ENCODE measurements at regions not wholly inside any gene's neighbourhood (a gene's known extent, or its start where the extent isn't known, plus 50 kb on each side); places are given as distances from the start of the nearest gene placed in this dataset.
A peak's percentile ranks its signal among the peaks of the same experiment; 100 is the strongest.

DNA sequence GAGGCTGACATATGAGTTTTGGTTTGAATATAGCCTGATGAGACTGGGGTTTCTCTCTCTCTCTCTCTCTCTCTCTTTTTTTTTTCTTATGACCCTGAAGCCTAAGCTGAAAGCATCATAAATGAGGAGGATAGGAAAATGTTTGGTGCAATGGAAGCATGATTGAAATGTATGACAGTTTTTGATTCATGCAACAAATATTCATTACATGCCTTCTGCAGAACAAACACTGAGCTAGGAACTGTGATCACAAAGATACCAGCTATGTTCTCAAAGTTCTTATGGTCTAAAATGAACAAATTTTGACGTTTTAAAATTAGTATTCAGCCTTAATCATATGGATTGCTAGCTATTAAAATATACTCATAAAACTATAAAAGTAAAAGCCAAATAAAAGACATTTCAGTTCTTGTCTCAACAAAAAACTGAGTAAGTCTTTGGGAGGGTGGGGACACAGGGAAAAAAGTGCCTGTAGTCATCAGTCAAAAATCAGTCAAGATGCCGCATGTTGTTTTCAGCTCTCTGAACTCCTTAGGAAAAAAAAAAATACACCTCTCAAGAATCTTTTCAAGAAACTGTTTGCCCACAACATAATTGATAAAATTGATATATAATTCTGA lies 57.2 kb downstream of the NKX6-1 start:
- DNase-seq: no peak

DNA sequence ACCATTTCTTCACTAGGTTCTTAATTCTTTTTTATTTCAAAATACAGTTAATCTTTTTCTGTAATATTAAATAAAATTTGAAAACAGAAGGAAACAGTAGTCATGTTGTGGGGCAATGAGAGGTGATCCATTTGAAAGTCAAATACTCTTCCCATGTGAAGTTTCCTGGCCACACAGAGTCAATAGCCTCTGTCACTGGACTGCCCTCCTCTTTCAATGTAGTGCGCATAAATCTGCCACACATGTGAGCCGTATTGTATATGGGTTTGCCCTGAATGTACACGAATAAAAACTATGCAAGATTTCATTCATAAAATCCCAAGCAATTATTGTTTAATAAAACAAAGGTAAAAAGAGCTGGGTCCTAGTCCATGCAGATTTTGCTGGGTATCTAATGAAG lies 59.1 kb downstream of the NKX6-1 start:
- no peak for DNase-seq

DNA sequence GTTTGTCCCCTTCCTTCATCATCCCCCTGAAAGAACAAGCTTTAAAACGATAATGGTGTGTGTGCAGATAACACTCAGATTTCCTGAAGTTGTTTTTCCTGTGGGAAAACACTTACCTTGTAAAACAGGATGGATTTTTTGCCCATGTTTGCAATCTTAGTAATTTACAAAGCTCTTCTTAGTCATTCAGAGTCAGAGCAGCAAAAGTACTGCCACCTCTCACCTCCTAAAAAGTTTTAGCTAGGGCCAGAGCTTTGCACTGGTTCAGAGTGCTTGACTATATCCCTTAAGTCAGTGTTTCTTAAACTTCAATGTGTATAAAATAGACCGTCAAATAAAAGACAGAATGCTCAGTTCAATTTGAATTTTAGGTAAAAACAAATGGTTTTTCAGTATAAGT lies 62.3 kb downstream of the NKX6-1 start:
- DNase-seq: no peak

DNA sequence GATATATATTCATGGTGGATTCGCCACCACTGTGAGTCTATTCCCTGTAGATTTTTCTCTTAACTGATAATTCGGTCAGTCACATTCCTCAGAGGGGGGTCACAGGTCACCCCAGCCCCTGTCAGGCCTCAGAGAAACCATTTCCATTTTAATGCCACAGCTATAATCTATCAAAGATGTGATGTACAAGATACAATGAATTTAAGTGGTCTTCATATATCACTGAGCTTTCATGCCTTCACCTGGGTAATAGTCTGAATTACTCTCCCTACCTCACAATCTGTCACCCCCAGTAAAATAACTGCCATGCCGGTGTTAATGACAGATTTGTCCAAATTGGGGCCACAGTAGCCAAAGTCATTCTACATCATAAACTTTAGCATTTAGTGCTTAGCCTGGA lies 64.7 kb downstream of the NKX6-1 start:
- no peak for DNase-seq

DNA sequence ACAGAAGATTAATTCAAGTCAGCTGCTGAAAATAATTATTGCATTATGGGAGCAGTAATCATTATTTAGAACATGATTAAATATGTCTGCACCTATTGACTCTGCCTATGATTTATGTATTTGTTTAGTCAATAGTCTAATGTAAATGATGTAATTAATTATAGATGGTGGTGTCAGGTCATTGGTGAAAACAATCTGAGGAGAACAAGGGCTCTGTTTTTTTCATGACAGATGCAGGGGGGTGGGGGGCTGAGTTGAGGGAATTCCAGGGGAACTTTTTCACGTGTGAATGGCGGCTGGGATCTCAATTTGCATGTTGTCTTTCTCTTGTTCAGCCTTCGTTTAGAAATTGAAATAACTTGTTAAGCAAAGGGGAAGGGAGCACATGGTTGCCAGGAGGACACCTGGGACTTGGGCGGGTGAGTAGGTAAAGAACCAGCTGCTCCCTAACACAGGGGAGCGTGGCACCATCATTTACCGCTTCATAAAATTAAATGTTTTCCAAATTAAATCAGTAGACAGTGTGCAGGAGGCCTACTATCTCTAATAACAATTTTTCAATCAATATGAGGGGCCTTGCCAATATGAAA lies 65.4 kb downstream of the NKX6-1 start:
- DNase-seq: no peak

DNA sequence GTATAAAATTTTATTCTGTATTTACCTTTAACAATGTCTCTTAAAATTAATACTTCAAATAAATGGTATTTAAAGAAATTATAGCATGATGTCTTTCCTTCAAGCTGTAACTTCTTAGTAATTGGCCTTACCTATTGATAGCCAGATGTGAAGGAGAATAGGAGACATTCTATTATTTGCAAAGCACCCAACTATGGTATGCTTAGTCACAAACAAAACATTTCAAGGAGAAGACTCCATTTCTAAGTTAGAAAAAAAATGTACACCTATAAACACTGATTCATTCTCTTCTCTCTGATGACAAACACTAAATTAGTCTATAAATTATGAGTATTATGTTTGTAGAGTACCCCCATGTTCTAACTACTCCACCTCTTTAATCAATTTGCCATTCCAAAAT lies 66.4 kb downstream of the NKX6-1 start:
- no peak for DNase-seq

DNA sequence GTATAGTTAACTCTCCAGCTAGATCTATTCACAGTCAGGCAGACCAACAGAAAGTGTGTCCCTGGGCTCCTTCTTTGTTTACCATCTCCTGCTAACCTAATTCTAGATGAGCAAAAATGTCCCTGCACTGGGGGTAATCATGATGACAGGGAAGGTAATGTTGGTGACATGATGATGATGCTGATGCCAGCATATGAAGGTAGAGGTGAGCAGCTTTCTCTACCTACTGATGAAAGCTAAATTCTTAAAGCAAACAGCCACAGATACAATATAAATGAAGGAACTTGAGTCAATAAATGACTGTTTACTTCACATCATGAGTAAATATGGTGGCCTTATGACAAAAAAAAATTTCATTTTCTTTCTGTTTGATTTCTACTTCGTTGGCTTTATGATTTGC lies 78.5 kb downstream of the NKX6-1 start:
- no peak for DNase-seq

DNA sequence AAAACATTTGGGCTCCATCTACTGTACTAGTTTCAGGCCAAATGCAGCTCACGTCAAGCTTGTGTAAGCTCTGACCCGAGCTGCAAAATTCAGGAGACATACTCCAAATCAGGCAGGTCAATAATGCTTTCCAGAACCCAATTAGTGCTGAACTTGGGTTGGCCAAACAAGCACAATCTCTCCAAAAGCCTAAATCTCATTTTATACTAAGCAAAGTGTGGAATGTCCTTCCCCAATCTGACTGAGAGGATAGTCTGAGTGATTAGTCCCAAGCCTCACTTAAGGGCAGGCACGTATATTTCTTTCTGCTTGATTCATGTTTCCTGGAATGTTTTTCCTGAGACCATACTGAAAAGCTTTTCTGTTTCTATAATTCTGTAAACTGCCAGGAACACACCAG lies 79.9 kb downstream of the NKX6-1 start:
- no peak for DNase-seq

DNA sequence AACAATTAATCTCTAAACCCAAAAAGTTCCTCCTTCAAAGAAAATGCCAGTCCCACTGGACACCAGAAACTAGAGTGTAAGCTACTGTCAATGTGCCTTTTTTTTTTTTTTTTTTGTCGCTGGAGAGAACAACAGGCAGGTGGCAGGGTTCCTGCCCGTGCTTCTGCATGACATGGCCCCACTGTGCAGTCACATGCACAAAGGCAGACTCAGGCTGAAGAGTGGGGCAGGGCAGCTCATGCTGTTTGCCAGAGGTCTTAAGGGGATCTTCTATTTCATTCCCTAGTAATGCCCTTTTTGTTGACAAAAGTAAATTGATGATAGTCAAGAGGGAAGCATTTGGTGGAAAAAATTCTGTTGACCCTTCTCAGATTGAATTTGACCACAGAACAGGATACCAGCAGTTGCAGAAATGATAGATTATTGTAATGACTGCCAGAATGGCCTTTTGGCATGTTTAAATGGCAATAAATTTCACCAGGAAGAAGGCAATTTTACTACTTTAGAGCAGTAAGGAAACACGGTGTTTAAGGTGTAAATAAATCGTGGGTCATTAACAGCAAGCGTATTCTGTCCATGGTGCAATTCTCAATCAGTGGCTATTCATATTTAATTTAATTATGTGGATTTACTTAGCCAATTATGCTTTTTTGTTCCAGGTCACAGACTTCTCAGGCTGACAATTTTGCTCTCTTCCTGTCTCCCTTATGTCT lies 80.9 kb downstream of the NKX6-1 start:
- DNase-seq: no peak

DNA sequence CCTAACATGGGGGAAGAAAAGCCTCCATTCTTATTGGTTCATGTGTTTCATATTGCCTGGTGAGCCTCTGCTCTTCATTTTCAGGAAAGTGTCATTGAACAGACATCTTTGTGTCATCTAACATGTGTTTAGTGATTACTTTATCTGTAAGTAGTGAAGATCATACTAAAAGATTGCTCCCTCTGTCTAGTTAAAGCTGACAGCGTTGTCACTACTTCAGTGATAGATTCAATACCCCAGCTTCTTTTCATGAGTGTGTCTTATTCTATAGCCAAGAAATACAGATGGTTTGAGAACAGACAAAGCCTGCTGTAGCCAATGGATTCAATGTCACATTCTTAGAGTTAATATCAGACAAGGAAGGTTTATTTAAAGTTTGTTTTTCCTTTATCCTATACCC lies 85.1 kb downstream of the NKX6-1 start:
- no peak for DNase-seq

DNA sequence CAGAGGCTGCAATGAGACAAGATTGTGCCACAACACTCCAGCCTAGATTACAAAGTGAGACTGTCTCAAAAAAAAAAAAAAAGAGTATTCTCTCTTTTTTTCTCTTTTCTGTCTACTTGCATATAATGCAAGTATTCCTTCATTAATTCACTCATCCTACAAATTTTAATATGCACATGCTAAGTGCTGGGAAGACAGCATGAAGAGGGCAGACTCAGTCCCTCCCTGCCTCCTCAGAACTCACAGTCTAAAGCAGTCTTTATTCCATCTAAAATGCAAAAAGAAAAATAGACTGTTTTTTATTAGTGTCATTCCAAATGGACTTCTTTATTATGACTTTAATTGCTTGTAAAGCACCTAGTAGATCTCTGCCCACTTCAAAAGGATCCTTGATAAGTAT lies 85.6 kb downstream of the NKX6-1 start:
- no peak for DNase-seq

DNA sequence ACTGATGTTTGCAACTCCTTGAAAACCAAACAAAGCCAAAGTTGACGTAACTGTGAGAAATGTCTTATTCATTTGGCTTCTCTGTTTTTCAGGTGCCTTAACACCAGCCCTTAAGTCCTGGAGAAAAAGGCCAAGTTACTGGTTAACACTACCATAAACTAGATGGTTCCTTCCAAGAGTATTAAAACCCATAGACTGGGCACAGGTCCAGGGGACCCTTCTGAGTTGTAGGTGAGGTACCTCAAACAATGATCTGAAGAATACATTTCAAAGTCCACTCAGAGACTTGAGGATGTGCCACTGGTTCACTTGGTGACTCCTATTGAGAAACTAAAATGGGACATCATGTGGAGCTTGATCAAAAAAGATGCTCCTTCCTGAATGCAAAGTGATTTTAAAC lies 87.0 kb downstream of the NKX6-1 start:
- DNase-seq: no peak

DNA sequence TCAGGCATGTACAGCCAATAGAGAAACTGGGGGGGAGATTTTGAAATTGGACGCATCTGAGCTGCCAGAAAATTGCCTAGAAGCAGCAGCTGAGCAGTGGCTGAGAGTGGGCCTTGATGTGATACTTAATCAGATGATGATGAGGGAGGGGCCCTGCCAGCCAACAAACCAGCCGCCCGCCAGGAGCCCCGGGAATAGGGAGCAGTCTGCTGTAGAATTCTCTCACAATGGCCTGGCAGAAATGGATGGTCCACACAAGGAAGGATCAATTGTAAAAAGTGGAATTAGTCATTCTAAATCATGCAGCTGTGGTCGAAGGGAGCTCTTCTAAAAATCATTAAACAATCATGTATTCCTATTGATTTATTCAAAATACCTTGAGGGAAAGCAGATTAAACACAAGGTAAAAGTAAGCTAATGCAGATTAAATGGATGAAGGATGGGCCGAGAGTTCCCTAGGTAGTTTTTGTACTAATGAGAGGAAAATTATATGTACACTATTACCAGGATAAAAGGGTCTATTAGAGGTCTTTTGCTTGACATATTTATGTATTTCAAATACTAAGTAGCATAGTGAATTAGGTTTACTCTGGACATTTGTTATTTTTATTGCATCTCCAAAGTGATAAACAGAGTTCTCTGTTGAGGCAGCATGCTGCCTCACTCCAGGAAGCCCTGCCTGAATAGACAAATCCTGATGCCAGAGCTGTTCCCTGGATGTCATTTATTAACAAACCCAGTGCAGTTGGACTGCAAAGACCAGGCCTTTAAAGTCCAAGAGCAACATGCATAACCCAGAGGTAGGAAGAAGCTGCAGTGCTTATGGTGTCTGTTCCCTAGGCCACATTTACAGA lies 91.3 kb downstream of the NKX6-1 start:
- DNase-seq: no peak

DNA sequence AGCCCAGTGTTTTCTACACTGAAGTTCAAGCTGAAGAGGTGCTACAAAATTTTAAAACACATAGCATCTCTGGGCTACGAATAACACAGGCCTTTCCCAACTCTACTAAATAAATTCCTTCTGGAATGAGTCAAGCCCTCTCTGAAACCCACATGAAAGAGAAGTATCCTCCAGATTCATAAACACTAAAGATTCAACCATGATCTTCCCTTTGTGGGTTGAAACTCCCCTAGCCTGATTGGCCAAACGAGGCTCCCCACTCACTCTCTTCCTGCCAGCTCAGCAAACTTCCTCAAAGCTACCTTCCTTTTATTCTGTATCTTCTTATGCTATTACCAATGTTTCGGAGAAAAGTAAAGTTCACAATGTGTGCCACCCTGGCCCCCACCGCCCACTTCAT lies 95.4 kb downstream of the NKX6-1 start:
- no peak for DNase-seq

DNA sequence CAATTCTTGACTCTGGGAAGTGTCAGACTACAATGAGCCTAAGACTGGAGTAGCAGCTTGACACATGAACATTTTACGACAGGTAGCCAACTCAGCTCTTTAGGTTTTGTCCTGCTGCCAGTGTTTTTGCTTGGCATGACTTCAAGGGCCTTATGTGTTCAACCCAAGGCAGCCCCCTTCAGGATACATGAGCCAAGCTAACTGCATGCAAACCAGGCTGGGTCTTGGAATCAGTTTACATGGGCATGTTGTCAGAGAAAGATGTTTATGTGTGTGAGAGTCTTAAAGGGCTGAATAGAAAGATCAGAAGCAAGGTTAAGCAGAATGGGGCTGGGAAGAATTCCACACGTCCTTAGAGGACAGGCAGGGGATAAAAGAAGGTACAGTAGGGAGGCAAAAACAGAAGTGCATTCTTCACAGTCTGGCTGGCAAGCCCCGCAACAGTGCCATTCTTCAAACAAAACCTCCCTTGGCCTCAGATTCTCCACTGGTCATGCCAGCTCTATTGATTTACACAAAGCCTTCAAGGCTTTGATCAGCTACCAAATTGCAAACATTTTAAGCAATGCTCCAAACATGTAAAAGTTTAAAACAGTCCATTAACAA lies 97.3 kb downstream of the NKX6-1 start:
- DNase-seq: peak; percentile 27

DNA sequence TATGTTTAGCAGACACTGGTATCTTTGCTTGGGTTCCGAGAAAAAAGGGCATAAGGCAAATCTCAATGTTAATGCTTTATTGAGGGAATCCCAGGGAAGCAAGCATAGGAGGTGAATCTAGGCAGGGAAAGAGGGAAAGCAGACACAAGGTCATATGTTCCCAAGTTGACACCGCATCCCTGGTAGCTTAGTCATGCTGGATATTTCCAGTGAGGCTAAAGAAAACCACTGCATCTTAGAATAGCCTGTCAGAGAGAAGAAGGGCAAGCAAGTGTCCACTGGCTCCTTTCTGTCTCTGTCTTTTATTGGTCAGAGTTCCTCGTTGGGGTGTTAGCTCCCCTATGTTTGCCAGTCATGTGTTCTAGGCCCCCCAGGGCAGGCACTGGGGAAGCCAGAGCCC lies 104.7 kb downstream of the NKX6-1 start:
- no peak for DNase-seq

DNA sequence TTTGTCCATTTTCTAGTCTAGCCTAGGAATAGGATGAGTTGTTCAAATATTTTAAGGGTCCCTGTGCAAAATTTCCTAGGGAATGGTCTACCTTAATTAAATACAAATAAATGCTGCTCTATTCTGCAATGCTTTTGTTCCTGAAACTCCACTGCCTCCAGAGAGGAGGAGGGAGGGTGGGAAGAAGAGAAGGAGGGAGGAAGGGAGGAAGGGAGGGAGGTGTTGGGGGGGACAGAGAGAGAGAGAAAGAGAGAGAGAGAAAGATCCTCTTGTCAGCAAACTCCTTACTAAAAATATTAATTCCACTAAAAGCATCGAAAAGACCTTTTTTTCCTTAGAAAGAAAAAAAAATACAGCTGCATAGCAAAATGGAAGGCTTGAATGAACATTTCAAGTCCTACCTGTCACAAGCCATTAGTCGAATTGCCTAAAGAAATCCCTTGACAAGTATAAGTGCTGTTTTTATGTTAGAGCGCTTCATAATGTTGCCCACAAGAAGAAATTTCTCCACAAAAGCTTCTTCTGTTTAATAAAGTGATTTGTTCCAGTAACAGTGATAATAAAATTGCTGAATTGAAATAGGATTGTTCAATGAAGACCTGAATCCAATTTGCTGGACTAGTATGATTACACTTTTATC lies 106.0 kb downstream of the NKX6-1 start:
- DNase-seq: no peak

DNA sequence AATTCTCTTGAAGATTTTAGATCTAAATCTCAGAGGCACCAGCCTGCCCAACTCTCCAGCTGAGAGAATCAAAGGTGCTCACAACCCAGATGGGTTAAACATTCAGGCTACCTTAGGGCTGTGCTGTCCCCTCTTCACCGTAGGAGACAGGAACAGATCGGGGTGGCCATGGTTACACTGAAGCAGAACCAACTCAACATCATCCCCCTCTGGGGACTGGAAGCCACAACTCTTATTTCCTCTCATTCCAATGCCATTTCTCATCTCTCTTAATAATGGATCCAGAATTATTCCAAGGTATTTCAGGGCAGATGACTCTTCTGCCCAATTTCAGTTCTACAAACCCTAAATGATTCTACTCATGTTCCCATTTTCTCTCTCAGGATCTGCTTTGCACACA lies 109.7 kb downstream of the NKX6-1 start:
- DNase-seq: no peak

DNA sequence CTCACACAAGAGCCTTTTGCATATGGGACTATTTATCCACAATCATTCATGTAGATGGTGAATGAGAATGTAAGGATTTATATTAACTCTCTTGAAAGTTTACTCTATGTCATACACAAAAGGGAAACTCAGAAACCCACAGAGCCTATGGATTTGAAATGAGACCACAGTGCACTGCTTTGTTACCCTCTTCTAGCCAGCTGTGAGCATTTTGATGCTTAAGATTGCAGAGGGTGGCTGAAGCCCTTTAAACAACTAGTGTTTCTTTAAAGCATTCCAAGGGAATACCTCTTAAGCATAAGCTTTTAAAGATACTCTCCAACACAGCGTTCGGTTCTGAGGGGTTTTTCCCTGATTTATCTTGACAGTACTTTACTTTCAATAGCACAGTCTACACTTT lies 113.9 kb downstream of the NKX6-1 start:
- no peak for DNase-seq

DNA sequence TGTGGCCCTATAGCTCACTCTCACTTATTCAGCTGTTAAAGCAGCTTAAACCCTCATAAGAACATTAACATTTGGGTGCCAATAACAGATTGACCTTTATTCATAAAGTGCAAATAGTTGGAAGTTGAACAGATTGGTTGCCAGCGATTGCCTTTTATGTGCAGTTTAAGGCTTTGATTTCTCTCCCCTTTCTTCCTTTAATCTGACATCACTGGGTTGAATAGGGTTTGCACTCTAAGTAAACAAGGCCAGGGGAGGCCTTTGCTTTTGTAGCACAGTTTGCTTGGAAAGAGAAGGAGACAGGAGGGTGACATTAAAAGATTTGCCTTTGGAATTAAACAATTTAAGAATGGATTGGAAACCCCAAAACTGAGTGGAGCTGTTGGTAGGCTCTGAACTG lies 114.3 kb downstream of the NKX6-1 start:
- DNase-seq: no peak

DNA sequence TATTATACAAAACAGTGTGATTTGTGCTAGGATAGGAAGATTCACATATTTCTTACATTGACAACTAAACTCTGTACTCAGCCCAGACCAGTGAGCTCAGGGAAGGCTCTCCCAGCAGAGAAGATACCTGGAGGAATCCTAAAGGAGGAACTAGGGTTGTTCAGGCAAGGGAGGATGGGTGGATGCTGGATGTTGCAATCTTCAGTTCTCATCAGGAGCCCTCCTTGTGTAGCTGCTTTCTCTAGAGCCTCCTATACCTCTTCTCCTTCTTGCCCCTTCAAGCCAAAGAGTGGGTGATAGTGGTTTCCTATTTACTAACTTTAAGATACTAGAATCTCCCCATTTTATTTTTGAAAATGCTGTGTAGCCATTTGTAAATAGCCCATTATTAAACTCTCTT lies 117.3 kb downstream of the NKX6-1 start:
- no peak for DNase-seq

DNA sequence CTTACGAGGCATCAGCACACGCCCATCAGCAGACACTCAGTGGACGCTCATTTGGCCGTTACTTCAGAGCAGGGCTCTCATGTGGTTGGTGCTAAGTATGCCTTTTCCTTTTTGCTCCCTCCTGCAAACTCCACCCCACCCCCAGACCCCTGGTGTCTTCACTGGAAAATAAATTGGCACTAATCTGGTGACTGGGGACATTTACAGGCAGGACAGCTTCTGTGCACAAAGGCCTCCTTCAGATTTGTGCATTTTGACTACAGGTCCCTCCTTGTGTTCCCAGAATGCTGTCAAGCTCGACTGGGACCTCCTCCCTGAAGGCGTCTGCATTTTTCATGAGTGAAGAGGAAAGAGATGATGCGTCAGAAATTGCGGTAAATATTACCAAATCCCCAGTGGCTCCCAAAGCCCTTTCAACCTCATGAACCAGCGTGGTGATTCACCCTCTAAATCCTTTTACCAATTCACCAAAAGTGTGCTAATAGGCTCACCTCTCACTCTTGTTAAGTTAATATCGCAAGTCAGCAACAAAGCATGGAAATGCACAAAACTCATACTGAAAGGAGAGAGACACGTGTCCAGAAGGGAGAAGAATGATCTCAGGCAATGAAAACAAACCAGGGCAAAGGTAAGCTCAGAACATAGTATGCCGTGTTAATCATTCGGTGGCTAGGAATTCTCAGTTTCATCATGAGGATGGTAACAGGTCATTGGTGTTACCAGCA lies 119.0 kb downstream of the NKX6-1 start:
- DNase-seq: no peak
